OCI-LY1 (cell line): ENCODE measurements at regions not wholly inside any gene's neighbourhood (a gene's known extent, or its start where the extent isn't known, plus 50 kb on each side); places are given as distances from the start of the nearest gene placed in this dataset.

Source experiments
- EZH2 ChIP-seq: fragments of 200-600 bp; sonication (generic), shearing (Covaris generic); IDR thresholded peaks from 2 replicates; pipeline ENCODE4 v1.8.0; 2017; ENCODE audit warnings: borderline replicate concordance, mixed run types, mild to moderate bottlenecking, antibody characterized with exemption, low read length, moderate library complexity, mixed read lengths
- TF ChIP-seq, protein P1 (sequence below): fragments of 200-600 bp; sonication (generic), shearing (Covaris generic); IDR thresholded peaks from 2 replicates; pipeline ENCODE4 v1.5.1; 2017; ENCODE audit warnings: mild to moderate bottlenecking, antibody characterized with exemption, low read length, moderate library complexity, mixed read lengths

DNA sequence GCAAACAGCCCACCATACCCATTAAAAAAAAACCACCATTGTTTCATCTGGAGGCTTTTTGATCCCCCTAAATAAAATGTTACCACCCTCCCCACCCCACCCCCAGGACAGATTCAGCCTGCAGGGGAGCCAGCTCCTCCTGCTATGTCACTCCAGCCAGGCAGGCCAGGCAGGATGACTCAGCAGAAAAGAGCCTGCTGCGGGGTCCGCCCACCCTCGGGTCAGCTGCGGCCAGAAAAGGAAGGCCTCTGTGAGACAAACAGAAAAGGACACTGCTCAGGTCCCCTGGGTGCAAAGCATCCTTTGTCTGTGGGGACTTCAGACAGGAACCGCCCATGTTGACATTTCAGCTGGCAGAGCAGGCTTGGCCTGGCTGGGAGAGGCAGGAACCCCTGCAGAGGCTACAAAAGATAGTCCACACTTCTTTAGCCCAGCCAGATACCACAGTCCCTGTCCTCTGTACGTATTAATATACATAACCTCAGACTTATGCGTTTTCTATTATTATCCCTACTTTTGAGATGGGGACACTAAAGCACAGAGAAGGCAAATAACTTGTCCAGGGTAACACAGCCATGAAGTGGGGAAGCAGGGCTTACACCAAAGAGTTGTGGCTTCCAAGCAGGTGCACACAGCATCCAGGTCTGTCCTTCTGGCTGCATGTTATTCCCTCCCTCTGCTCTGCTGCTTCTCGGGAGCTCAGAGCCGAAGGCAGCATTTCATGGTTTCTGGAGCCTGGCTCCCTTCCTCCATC is 147.7 kb downstream of the CPEB2 start:
- TF ChIP-seq, protein P1, sequence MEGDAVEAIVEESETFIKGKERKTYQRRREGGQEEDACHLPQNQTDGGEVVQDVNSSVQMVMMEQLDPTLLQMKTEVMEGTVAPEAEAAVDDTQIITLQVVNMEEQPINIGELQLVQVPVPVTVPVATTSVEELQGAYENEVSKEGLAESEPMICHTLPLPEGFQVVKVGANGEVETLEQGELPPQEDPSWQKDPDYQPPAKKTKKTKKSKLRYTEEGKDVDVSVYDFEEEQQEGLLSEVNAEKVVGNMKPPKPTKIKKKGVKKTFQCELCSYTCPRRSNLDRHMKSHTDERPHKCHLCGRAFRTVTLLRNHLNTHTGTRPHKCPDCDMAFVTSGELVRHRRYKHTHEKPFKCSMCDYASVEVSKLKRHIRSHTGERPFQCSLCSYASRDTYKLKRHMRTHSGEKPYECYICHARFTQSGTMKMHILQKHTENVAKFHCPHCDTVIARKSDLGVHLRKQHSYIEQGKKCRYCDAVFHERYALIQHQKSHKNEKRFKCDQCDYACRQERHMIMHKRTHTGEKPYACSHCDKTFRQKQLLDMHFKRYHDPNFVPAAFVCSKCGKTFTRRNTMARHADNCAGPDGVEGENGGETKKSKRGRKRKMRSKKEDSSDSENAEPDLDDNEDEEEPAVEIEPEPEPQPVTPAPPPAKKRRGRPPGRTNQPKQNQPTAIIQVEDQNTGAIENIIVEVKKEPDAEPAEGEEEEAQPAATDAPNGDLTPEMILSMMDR = no peak
- no peak for TF ChIP-seq EZH2
